HG03066 (cell line): ENCODE measurements at regions not wholly inside any gene's neighbourhood (a gene's known extent, or its start where the extent isn't known, plus 50 kb on each side); places are given as distances from the start of the nearest gene placed in this dataset.

Experiments
- ATAC-seq: cut with Tn5 transposase; IDR thresholded peaks from one replicate; pipeline ENCODE4 v1.9.1; 2021; ENCODE audit warnings: low read depth; ENCODE audit not compliant: unreplicated experiment

DNA sequence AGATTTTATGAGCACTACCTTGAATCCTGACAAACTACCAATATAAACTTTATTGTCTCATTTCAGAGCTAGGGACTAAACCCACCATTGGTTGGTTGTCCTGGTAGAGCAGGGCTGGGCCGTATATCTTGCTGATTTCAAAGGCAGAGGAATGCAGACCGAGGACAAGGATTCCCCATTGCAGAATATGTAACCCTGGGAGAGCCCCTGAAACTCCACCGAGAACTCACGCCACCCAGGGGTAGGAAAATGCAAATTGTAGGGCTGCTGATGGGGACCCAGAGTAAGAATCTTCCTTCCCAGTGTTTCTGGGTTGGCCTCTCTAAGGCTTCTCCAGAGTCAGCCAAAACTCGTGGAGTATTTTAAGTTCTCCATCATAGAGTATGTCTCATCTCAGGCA is 235.3 kb downstream of the ABHD5 start:
- no peak for ATAC-seq

DNA sequence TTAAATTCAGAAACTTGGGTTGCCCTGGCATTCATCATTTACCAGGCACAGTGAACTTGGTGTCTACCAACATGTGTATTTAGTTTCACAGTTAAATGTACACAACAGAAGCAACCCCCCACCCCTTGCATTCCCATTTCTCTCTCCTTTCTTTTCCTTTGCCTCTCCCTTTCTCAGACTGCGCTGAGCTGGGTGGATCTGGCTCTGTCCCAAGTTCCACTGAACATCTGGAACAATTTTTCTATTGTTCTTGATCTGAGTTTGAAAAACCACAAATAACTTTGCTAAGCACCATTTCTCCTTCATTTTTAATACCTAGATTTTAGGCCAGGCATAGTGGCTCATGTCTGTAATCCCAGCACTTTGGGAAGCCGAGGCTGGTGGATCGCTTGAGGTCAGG is 242.2 kb downstream of the ABHD5 start:
- ATAC-seq = no peak

DNA sequence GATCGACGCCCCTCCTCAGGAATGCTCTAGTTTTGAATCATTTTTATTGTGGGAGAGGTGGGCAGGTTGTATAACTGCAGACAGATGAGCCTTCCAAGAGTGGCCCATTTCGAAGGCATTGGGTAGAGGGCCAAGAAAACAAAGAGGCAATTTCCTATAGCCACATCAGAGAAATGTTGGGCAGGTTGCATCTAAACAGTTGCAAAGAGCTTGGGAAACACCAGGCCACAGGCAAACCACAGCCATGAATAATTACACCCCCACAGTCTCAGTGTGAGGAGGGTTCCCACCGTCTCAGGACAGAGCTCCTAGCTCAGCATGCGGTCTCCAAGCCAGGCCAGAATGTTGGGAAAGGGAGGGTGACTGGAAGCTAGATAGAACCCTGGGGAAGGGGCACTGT is 257.3 kb downstream of the ABHD5 start:
- ATAC-seq = no peak

DNA sequence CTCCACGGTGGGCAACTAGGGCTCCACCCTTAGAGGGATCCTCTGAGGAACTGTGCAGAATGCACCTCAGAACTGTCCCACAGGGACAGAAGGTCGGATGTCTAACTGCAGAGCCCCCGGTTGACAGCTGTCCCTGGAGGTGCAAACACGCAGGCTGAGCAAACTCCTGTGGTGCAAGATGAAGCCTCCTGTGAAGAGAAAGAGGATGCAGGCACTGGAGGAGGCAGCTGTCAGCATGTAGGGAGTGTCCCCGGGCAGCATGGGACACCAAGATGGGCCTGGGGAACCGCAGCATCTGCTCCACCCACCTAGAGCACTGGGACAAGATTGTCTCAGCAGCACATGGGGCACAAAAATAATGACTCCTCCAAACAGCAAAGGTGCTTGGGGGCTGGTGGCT is 258.9 kb downstream of the ABHD5 start:
- ATAC-seq = no peak

DNA sequence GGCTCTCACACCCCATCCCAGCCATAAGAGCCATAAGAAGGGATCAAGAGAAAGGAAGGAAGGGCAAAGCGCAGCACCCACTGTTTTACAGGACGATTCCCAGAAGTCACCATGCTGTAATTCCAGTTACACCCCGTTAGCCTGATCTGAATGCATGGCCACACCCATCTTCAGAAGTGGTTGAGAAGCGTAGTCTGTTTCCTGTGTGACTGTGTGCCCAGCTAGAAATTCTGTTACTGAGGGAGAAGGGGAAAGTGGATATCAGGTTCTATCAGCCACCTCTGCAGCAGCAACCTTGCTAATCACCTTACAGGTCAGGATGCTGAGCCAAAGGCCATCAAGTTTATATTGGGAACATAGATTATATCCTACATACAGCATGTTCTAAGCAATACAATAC is 260.0 kb downstream of the ABHD5 start:
- no peak for ATAC-seq

DNA sequence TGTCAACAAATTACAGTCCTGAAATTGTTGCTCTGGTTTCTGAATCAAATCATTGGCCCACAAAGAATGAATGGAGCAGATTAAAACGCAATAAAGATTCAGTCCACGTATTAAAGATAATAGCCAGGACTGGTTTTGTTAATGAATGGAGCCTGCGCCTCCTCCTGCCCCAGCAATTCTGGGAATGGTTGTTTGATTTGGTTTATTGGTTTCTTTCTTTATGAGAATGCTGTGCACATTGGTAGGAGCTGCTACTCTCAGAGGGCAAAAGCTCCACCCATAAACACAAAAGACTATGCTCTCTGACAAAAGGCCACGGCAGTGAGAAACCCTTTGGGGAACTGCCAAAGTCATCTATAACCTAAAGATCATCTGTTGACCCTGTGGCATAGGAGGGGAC is 261.1 kb downstream of the ABHD5 start:
- no peak for ATAC-seq

DNA sequence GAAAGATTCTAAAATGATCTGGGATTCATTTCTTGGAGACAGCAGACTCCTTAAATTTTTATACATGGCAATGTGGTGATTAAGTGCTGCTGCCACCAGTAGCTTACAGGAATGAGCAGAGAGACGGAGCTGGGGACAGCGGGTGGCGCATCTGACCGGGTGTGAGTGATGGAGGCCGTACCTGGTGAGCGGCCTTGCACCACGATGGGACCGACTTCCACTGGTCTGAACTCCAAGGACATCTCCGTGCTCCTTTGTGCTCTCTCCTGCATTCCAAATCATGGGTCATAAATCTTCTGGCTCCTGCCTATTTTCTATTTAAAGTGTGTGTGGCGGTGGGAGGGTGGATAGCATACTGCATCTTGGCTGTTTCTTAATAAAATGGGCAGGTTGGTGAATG is 262.6 kb downstream of the ABHD5 start:
- no peak for ATAC-seq

DNA sequence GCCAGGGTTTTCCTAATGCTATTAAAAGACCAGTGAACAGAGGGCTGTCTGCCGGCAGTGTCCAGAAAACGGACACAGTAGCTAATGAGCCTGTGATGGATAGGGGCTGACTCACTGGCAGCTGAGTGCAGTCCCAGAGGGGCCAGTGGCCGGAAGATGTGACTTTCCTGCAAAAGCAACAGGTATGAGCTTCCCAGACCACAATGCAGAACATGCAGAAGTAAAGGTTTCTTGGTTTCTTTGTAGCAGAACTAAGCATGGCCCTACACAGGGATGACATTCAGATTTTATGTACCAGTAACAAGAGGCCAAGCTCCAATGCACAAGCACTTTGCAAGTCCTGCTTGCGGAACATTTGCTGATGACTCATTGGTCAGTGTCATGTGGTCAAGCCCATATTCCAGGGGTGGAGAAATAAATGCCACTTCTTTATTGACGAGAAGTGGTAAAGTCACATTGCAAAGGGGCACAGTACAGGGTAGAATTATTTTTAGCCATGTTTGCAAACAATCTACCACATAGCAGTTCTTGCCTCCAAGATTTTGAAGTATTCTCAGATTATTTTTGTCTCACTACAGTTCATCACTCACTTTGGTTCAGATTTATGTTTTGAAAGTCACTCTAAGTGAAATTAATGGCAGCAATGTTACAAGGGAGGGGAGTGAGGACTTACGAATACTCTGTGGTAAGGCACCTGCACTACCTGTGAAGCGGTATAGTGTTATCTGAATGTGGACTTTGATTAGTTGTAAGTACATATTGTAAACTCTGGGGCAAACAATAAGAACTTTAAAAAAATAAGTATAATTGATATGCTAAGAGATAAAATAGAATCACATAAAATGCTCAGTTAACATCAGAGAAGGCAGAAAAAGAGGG is 263.3 kb downstream of the ABHD5 start:
- no peak for ATAC-seq

DNA sequence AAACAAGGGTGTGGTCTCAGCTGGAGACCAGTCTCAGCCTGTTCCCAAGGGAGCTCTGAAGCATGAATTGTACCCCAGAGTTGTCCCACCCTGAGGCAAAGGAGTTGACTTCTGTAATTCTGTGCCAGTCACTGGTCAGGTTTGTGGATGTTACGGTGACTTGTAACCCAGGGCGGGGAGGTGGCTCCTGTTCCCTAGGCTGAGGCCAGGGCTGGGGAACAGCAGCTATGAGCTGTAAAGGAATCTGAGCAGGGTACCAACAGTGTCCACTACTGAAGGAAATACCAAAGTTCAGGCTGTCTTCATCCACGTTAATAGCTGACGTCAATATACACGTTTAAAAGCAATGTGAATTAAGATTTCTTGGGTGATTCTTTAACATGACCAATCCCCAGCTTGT is 266.2 kb downstream of the ABHD5 start:
- no peak for ATAC-seq

DNA sequence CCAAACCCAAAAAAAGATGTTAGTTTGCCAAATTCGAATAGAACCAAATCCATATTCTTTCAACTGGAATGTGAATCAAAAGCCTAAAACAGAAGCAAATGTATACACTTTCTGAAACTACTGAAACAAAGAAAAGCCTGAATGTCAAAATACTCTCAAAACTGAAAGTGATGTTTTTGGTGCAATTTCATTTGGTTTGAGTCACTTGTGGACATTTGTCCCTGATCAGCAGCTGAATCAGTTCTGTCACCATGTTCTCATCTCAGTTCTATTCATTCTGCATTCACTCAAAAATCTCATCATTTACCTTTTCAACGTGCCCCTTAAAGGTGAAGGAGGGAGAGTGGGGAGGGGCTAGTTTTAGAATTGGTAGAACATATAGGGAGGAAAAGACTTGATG is 266.8 kb downstream of the ABHD5 start:
- peak; percentile 64 for ATAC-seq

DNA sequence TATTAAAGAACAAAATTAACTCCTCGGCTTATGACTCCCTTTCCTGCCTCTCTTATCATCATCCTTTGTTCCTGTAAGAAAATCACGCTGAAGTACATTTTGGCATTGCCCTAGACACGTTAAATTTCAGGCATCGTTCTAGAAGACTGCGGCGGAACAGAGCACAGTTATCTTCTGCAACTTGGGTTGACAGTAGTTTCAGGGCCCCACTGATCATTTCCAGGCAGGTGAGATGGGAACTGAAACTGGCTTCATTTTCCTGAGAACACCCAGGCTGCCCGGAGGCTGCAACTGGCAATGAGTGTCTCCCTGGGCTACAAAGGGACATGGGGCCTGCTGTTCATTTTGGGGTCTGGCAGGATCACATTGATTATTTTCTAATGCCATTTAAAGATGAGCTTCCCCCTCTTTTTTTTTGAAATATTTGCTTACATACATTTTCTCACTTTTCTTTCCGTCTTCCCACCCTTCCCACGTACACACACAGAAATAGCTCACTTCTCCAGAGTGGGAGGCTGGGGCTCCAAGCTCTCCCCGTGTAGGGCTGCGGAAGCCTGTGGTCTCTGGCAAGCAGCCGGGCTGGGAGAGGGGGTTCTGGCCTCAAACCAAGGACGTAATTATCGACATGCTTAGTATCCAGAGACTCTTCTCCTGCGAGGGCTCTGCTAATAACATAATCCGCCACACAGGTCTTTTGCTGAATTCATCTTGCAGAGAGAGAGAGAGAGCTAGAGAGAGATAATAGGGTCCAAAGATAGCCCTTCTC is 267.4 kb downstream of the ABHD5 start:
- no peak for ATAC-seq

DNA sequence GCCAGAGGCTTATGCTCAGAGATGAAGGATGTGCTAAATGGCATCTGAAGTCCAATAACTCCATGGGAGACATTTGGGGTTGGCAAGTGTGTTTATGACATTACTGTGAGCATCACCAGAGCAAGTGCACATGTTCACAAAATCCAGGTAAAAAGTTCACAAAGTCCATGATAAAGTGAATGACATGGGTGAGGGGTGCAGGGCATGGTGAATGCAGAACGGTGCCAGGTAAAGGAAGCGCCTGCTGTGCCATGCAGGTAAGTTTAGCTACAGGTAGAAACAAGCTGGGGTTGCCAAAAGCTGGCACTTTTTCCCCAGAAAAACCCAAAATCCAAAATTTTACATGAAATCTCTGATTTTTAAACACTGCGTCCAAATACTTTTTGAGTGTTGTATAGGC is 268.2 kb downstream of the ABHD5 start:
- ATAC-seq = no peak

DNA sequence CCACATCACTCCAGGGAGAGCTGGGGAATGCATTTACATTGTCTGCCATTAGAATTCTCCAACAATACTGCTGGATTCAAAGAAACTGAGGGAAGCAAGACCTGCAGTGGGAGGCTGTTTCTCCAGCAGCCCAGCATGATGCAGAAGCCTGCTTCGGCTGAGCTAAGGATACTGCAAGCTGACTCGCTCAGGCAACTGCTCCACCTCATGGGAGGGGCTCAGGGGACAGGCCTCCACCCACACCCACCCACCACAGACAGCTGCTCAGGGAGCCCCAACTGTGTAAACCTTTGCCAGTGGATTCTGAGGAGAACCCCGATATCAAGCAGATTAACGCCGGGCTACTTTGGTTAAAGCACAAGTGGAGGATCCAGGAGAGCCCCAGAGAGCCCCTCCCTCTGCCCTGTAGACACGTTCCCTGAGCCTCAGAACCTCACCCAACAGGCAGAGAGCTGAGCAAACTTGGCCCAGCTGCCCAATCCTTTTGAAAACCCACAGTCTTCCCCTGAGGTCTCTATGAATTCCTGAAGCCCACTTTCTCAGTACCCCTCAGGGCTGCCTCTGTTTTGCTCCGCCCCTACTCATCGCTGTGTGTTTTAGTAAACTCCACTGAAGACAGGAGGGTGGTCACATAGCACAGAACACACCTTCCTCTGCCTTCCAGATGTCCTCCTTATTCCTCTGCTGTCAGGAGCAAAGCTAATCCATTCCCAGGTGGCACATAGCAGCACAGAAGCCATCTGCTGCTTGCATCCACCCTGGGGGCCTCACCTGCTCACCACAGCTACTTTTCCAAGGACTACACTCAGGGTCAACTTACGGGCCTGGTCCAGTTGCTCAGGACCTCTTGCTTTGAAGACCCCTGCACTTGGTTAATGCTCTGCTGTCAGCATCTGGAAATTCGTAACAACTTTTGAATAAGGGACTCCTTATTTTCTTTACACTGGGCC is 269.0 kb downstream of the ABHD5 start:
- ATAC-seq = no peak

DNA sequence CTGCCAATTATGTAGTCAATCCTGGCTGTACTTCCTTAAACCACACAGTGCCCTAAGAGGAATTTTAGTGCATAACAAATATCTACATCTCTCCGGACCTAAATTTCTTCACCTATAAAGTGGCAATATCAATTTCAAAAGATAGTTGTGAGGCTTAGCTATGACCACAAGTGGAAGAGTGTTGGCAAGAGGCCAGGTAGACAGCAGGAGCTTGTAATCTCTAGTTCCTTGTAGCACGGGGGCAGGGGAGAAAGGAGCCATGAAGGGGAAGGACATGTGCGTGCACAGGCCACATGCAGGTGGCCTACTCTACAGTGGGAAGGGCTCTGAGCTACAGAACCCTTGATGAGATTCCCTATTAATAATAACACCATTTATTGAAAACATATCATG is 269.7 kb downstream of the ABHD5 start:
- no peak for ATAC-seq

DNA sequence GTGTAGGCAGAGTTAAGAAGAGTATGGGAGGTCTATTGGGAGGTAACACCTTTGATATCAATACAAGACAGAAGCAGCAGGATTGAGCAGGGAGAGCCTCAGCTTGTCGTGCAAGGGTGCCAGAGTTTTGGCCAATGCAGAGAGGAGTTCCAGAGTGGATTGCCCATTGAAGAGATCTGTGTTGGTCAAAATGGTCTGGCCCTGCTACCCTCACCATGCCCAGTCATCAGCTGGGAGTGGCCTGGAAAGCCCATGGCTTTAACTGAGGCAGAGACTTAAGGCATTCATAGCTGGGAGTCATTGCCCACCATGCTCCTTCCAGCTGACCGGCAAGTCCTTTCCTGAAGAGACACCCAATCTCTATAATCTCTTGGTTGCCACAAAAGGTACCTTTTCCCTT is 271.3 kb downstream of the ABHD5 start:
- no peak for ATAC-seq

DNA sequence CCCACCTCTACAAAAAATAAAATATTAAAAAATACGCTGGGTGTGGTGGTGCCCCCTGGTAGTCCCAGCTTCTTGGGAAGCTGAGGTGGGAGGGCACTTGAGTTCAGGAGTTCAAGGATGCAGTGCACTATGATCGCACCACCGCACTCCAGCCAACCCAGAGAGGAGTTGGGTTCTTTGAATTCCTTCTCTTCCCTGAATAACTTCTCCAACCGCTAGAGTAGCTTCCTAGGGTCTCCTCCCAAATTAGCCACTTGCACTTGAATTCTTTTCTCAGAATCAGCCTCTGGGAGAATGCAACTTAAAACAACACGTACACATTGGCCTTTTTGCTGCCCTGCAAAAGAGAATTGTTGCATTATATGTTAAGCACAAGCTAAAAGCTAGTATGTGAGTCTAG is 272.5 kb downstream of the ABHD5 start:
- no peak for ATAC-seq

DNA sequence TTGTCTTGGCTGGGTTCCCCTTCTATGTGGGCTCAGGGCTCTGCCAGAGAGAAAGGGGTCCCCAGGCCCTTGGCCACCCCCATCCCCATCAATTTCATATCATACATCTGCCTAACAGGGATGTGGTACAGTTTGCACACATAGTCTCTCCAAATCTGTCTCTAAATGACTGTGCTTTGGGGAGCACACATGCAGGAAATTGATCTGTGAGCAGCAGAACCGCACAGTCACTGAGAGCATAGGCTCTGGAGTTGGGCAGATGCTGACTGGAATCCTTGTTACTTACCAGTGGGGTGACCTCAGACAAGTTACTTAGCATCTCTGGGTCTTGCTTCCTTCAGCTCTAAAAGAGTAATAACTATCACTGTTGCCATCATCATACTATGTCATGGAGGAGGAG is 273.9 kb downstream of the ABHD5 start:
- no peak for ATAC-seq

DNA sequence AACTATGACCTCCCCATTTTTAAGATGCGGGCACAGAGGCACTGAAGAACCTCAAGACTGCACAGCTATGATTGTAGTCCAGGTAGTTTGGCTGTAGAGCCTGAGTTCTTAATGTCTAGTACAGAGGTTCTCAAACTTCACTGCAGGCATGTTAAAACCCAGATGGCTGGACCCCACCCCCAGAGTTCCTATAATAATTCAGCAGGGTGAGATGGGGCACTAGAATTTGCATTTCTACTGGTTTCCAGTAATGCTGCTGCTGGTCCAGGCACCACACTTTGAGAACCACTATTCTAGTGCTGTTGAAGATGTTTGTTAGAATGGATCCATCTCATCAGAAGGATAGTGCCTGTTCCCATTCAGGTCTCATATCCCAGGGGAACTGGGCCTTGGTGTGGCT is 274.9 kb downstream of the ABHD5 start:
- no peak for ATAC-seq

DNA sequence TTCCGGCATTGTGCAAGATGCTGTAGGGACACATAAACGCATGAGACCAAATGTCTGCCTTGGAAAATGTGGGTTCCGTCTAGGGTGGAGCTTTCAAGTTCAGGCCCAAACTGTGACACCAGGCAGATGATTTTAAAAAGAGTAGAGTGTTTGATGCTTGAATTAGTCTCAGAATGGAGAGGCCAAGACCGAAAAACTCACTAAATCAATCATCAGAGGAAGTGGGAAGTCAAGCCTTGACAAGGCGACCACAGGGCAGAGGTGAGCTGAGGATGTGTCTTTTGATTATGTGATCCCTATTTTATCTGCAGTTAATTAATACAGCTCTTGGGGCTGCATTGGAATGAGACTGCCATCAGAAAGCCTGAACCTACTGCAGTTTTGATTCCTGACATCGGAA is 275.4 kb downstream of the ABHD5 start:
- no peak for ATAC-seq

DNA sequence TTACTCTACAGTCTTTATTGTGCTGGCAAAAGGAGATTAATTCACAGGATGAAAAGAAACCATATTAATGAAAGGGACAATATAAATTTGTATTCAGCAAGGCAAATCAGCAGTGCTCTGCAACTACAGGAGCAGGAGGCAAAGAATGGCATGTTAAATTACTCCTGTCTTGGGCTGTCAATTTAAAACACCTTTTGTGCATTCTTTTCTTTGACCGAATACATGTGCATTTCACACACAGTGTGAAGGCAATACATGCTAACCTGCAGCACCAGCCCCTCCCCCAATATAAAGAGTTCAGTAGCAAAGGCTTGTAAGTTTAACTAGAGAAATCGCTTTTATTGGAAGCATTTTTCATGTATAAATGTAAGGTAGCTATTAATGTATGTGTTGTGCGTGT is 275.2 kb upstream of the TOPAZ1 start:
- ATAC-seq = no peak

DNA sequence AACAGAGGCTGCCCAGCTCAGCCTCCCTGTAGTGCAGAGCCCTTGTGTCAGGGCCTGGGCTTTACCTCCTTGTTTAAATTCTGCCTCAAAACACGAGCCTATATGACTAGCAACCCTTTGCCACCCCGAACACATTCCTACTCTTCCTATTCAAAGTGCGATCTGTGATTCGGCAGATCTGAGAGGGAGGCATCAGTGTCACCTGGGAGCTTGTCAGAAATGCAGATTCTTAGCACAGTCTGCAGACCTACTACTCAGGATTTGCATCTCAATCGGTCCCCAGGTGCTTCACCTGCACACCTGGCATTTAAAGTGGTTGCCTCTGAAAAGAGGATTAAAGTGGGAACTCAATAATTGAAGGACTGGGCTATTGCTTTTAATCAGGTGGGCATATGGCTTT is 273.2 kb upstream of the TOPAZ1 start:
- no peak for ATAC-seq
